GM18502 (cell line): ENCODE measurements at regions not wholly inside any gene's neighbourhood (a gene's known extent, or its start where the extent isn't known, plus 50 kb on each side); places are given as distances from the start of the nearest gene placed in this dataset.
A peak's percentile ranks its signal among the peaks of the same experiment; 100 is the strongest.

Source experiments
- ATAC-seq: cut with Tn5 transposase; IDR thresholded peaks from one replicate; pipeline ENCODE4 v1.9.1; 2021; ENCODE audit warnings: mild to moderate bottlenecking; ENCODE audit not compliant: unreplicated experiment, poor library complexity

DNA sequence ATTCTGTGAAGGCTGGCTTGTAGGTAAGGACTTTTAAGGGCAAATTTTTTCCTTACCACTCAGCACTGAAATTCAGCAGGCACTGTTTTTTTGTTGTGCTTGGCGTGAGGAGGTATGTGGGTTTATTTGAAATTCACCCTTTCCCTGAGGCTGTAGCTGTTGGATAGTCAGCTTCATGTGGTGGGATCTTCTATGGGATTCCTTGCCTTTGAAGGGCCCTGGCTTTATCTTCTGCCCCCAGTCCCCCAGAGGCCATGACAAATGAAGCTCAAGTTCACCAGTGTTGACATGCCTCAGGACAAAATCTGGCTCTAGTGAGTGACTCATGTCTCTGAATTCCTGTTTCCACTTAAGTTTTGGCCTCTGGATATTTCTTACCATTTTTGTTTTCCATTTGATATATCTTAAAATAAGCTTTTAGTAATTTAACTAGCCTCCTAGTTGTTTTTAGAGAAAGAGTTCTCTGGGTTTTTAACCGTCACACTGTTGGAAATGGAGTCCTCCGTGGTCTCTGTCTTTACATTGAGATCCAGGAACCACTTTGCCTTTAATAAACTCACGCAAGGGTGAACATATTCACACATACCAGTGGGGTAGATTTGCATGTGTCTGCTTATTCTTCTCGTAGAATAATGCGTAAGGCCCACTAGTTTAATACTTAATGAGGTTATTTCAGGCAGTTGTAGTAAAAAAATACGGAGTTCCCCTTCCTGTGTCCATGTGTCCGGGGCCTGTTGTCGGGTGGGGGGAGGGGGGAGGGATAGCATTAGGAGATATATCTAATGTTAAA, 211.1 kb upstream of the FAM98A start:
- ATAC-seq, result no peak

GRCh38 chr2:33806041-33806440, 206.9 kb upstream of the FAM98A start:
- no peak for ATAC-seq

DNA sequence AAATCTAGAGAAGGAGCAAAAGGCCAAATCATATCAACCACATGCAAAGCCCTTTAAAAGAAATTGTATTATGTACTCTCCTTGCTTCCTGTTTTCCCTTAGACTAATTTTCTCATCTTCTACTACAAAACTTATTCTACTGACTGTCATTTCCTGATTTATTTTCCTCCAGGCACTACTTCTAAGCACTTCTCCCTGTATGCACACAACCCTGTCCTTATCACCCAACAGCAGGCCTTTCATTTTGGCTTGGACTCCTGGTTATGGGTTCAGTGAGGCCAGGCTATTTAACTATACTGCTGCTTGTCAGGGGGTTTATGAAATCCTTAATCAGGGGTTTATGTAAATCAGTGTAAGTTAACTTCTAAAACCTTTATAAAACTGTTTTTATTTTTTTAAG, 205.1 kb upstream of the FAM98A start:
- ATAC-seq, result no peak

DNA sequence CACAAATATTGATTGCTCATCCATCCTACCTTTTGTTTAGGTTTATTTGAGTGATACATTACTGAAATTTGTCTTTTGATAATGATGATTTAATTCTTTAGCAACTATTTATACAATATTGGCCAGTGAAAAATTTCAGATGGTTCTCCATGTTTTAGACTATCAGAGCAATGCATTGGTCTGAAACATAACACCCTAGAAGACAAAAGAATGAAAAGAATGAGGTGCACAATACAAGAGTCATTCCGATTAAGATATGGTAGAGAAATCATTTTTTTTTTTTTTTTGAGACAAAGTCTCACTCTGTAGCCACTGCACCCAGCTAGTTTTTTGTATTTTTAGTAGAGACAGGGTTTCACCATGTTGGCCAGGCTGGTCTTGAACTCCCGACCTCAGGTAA, 197.4 kb upstream of the FAM98A start:
- ATAC-seq, result no peak

- ATAC-seq, result no peak
Observed at GRCh38 chr2:33791625-33792024, 192.5 kb upstream of the FAM98A start.

DNA sequence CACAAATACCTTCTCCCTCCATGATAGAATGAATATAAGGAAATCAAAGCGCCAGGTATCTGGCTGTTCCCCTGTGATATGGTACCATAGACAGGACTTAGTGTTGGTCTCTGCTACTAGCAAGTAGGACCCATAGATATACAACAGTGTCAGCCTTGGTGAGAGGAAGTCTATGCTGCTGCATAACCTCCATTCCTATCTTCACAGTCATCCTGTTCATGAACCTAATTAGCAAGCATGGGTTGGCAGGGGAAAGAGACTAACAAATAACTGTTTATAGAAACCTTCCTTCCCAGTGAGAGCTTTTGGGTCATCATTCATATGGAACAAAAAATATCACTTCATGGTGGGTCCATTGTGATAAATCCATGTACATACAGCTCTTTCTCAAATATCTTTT, 188.9 kb upstream of the FAM98A start:
- no peak for ATAC-seq

DNA sequence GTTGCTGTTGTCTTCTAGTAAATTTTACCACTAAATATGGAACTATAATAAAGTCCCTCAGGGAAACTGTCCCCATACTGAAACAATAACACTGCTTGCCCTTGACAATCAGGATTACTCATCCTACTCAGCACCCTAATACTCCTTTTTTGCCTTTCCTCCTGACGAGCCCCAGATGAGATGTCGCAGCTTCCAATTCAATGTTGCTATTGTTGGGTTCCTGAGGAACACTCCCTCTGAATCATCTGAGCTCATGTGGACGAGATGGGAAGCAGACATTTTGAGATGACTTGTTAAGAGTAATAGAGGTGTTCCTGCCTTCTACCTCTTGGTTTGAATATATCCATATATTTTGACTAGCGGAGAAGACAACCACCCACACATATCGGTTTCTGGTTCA, 187.8 kb upstream of the FAM98A start:
- ATAC-seq, result no peak

DNA sequence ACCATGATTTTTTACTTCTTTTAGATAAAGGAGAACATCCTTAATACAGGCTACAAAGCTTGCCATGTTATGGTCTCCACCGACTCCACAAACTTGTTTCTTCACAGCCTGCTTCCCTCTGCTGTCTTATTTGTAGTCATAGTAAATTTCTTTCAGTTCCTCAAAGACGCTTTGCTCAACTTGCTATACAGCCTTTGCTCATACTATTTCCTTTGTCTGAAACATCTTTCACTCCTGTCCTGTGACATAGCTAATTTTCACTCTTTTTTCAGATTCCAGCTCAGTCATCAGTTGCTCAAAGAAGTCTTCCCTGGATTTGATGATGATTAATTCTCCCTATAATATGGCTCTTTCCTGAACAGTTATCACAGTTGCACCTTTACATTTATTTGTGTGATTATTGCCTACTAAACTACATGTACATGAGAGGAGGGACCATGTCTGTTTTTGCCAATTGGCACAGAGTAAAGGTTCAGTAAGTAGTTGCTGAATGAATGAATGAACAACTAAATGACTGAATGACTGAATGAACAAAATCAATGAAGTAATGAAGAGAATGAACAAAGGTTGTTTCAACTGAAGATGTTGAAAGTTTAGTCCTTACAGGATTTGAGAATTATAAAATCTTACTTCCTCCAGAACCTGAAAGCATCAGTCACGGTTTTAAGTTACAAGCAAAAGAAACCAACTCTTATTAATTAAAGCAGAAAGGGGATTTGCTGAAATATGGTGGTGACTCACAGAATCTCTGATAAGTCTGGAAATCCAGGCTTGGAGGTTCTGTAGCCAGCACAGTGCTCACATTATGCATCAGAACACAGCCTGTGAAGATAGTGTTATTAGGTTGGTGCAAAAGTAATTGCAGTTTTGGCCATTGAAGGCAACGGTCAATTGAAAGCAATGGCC, 186.4 kb upstream of the FAM98A start:
- peak; percentile 94 for ATAC-seq

DNA sequence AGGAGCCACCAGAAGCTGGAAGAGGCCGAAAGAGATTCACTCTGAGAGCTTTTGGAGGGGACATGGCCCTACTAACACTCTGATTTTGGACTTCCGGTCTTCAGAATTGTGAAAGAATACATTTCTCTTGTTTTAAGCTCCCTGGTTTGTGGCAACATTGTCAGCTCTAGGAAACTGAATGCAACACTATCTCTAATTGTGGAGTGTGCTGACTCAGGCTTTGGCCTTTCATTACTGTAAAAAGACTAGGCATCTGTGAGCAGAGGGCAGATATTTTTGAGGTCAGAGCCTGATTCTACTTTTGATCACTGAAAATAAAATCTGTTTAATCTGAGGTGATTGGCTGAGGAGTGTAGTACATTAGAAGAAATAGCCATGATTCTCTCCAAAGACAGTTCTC, 185.4 kb upstream of the FAM98A start:
- peak; percentile 21 for ATAC-seq

GRCh38 chr2:33782395-33783230, 183.5 kb upstream of the FAM98A start:
- no peak for ATAC-seq

- ATAC-seq, result no peak
Observed at GRCh38 chr2:33777786-33778185, 178.7 kb upstream of the FAM98A start.

- ATAC-seq, result no peak
Observed at GRCh38 chr2:33775306-33775705, 176.2 kb upstream of the FAM98A start.

DNA sequence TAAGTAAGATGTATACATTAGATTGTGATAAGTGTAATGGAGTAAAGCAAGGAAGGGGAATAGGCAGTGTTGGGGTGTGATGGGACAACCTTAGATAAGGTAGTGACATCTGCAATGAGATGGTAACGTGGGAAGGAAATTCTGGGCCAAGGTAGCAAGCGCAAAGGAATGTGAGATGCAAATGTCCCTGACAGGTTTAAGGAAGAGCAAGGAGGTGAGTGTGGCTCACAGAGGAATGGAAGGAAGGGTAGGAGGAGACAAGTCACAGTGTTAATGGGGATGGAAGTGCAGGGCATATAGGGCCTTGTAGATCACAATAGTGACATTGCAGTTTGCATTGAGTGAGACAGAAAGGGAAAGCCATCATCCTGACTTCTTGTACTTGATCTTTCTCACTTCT, 170.9 kb upstream of the FAM98A start:
- ATAC-seq, result no peak

GRCh38 chr2:33766175-33766574, 167.1 kb upstream of the FAM98A start:
- ATAC-seq, result no peak

GRCh38 chr2:33765122-33765521, 166.0 kb upstream of the FAM98A start:
- no peak for ATAC-seq

DNA sequence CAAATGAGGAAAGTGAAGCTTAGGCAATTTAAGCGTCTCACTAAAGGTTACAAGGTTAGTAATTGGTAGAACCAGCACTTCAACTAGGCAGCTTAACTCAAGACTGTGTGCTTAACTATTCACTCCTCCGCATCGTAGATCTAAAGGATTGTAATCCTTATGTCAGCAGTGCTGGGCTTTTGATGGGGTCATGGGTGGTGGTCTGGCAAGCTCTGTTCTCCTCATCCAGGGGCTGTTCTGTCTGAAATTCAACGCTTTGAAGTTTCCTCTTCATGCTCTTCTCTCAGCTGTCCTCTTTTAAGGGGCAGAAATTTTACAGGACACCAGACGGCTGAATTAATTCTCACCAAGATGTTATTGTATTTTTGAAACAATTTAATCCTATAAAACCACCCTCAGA, 165.5 kb upstream of the FAM98A start:
- ATAC-seq, result no peak

DNA sequence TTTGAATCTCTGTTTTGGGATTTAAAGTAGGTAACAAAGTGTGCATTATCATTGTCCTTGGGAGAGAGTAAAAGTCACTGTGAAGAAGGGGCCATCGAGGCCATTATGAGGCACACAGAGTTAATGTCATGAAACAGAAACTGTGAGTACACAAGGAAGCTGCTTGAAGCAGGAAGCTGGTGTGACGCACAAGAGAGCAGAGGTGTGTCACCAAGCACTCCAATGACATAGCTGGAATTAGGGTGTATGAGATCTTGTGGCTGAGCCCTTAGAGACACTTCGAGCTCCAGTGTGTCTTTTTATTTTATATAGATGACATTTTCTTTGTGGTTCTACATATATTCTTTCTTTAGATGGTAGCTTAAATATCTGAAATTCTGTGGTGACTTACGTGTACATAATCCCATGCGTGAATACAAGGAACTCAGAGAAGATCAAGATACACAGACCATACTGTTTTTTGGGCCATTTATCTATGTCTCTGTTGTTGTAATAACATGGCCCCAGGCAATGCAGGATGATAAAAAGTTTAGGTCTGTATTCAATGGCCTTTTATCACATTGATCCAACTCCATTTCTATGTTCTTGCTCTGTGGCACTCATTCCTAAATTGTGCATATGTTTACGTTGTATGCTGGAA, 164.7 kb upstream of the FAM98A start:
- ATAC-seq, result no peak

DNA sequence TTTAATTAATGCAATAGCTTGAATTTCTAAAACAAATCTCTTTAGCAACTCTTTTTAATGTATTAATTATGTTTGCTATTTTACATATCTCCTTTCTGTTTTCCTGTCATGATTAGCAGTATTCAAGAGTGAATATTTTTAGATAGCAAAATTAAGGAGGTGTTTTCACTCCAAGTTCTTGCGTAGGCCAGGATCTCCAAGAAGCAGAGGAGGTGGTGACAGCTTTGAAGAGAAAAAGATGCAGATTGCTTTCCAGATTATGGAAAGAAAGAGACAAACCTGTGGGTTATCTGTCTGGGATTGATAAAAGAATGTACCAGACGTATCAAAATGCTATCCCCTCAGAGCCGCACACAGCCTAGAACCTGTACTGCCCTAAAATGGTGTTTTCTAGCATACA, 163.5 kb upstream of the FAM98A start:
- ATAC-seq, result no peak

DNA sequence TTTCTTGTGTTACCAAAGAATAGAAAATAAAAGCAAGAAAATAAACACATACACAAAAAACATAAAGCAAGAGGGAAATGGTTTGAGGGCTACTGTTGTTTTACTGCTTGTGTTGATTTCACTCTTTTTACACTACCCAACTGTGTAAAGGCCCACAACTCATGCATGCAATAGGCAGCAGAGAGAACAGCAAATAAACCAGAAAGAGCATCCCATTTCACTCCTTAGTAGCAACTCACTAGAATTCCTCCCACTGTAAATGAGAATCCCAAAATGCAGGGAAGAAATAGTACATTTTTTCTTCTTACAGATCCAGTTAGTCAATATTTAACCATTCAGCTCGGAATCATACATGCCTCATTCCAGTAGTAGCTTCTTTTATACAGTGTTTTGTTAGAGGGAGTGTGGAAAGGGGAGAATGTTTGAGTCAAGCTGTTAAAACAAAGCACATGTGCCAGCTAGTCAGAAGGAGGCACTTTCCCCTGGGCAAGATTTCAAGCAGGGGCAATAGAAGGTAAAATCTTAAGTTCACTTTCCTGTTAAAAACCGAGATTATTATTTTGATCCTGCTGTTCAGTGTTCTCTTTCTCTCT, 147.2 kb upstream of the FAM98A start:
- no peak for ATAC-seq

GRCh38 chr2:33735096-33735495, 136.0 kb upstream of the FAM98A start:
- no peak for ATAC-seq
